ENCODE measurements at regions not wholly inside any gene's neighbourhood (a gene's known extent, or its start where the extent isn't known, plus 50 kb on each side); places are given as distances from the start of the nearest gene placed in this dataset.

DNA sequence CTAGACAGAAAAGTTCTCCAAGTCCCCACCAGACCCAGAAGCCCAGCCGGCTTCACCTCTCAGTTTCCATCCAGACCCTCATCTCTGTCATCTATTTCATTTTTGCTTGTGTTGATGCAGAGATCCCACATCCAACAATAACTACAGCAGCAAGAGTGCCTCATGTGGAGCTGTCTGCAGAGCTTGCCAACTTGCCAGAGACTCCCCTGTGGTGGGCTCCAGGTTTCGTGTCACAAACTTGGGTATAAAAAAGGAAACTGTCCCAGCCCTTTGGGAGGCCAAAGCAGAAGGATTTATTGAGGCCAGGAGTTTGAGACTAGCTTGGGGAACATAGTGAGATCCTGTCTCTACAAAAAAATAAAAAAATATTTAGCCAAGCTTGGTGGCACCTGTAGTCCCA lies 182.4 kb upstream of the ATP10A start:
- no peak for TF ChIP-seq POLR2A (IDR thresholded peaks at IDR 0.05)
- TF ChIP-seq, protein P1, sequence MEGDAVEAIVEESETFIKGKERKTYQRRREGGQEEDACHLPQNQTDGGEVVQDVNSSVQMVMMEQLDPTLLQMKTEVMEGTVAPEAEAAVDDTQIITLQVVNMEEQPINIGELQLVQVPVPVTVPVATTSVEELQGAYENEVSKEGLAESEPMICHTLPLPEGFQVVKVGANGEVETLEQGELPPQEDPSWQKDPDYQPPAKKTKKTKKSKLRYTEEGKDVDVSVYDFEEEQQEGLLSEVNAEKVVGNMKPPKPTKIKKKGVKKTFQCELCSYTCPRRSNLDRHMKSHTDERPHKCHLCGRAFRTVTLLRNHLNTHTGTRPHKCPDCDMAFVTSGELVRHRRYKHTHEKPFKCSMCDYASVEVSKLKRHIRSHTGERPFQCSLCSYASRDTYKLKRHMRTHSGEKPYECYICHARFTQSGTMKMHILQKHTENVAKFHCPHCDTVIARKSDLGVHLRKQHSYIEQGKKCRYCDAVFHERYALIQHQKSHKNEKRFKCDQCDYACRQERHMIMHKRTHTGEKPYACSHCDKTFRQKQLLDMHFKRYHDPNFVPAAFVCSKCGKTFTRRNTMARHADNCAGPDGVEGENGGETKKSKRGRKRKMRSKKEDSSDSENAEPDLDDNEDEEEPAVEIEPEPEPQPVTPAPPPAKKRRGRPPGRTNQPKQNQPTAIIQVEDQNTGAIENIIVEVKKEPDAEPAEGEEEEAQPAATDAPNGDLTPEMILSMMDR (IDR thresholded peaks at IDR 0.05), result no peak
